T-cell (primary cell): ENCODE measurements at regions not wholly inside any gene's neighbourhood (a gene's known extent, or its start where the extent isn't known, plus 50 kb on each side); places are given as distances from the start of the nearest gene placed in this dataset.

Experiments
- ATAC-seq, 4 experiments: fragments of 200-7000 bp in 3 of 4; fragments of 150-1000 bp in 1 of 4; cut with Tn5 transposase; replicated peaks in 1 of 4; 1 replicate in 3 of 4; 2 replicates in 1 of 4; pipeline ENCODE4 v1.10.0; 2021; ENCODE audit warnings: moderate library complexity in 3 of 4, mild to moderate bottlenecking in 2 of 4, moderate number of reproducible peaks in 1 of 4
- CTCF ChIA-PET, 2 donors: fragments of 300-600 bp; sonication (Branson Sonifier 250); formaldehyde crosslinking; loops; one replicate each; lab custom pipeline; 2022; ENCODE audit warnings: antibody characterized with exemption in 2 of 2; lab: Charles Lee
- POLR2A ChIA-PET, 2 donors: fragments of 300-600 bp; sonication (Branson Sonifier 250); formaldehyde crosslinking; loops; one replicate each; lab custom pipeline; 2022; ENCODE audit warnings: antibody characterized with exemption in 2 of 2; lab: Charles Lee
- DNase-seq, 35 experiments: peaks; one replicate each; pipeline versions ENCODE4 v3.0.0 to v3.0.0-alpha.2; 2013 to 2023
- H3K27ac ChIP-seq: one replicate; pipeline ENCODE4 v1.5.1; 2013; ENCODE audit warnings: low read length
- H3K27me3 ChIP-seq, 2 experiments: replicated peaks in 1 of 2; 1 replicate in 1 of 2; 2 replicates in 1 of 2; pipeline versions ENCODE4 v1.6.1 to v1.7.0; 2013; ENCODE audit warnings: low read length in 1 of 2, mixed read lengths in 1 of 2; ENCODE audit not compliant: control insufficient read depth in 2 of 2, insufficient read depth in 2 of 2; ENCODE audit errors: extremely low read depth in 1 of 2
- H3K36me3 ChIP-seq, 2 donors: 1 replicate in 1 of 2; 2 replicates in 1 of 2; pipeline versions ENCODE4 v1.6.1 to v1.7.0; 2013; ENCODE audit warnings: low read length in 1 of 2; ENCODE audit not compliant: control insufficient read depth in 2 of 2, insufficient read depth in 1 of 2; ENCODE audit errors: extremely low read depth in 1 of 2
- H3K4me1 ChIP-seq, 2 experiments: 1 replicate in 1 of 2; 2 replicates in 1 of 2; pipeline versions ENCODE4 v1.6.1 to v1.7.0; 2013; ENCODE audit warnings: low read length in 2 of 2, mixed read lengths in 1 of 2; ENCODE audit not compliant: insufficient read depth in 2 of 2, control insufficient read depth in 1 of 2; ENCODE audit errors: extremely low read depth in 1 of 2
- H3K4me3 ChIP-seq, 2 donors: 1 replicate in 1 of 2; 2 replicates in 1 of 2; pipeline versions ENCODE4 v1.5.1 to v1.7.0; 2013; ENCODE audit warnings: mild to moderate bottlenecking in 2 of 2, low read length in 1 of 2, moderate library complexity in 1 of 2; ENCODE audit not compliant: control insufficient read depth in 1 of 2; ENCODE audit errors: extremely low read depth in 1 of 2
- H3K9me3 ChIP-seq: 2 replicates; pipeline ENCODE4 v1.7.0; 2013
- H3K27ac Mint-ChIP-seq, 2 donors: one replicate each; pipeline ENCODE4 v1.8.0; 2020 to 2021; ENCODE audit warnings: mild to moderate bottlenecking in 2 of 2, mixed read lengths in 2 of 2
- H3K27me3 Mint-ChIP-seq, 2 donors: one replicate each; pipeline ENCODE4 v1.8.0; 2021 to 2022; ENCODE audit warnings: mixed read lengths in 2 of 2
- H3K36me3 Mint-ChIP-seq: one replicate; pipeline ENCODE4 v1.8.0; 2021; ENCODE audit warnings: mixed read lengths
- H3K4me1 Mint-ChIP-seq, 3 donors: one replicate each; pipeline ENCODE4 v1.8.0; 2020 to 2022; ENCODE audit warnings: mixed read lengths in 3 of 3, mild to moderate bottlenecking in 1 of 3
- H3K4me3 Mint-ChIP-seq, 3 donors: one replicate each; pipeline ENCODE4 v1.8.0; 2020 to 2022; ENCODE audit warnings: mild to moderate bottlenecking in 3 of 3, mixed read lengths in 3 of 3, moderate library complexity in 3 of 3
- H3K9me3 Mint-ChIP-seq, 3 donors: one replicate each; pipeline ENCODE4 v1.8.0; 2020 to 2022; ENCODE audit warnings: mixed read lengths in 3 of 3
- WGBS: methylation state at CpG from one replicate; pipeline ENCODE4 v1.1.5; 2013; ENCODE audit warnings: missing lambda C conversion rate; ENCODE audit not compliant: insufficient coverage; 5-methylcytosine and 5-hydroxymethylcytosine counted together

DNA sequence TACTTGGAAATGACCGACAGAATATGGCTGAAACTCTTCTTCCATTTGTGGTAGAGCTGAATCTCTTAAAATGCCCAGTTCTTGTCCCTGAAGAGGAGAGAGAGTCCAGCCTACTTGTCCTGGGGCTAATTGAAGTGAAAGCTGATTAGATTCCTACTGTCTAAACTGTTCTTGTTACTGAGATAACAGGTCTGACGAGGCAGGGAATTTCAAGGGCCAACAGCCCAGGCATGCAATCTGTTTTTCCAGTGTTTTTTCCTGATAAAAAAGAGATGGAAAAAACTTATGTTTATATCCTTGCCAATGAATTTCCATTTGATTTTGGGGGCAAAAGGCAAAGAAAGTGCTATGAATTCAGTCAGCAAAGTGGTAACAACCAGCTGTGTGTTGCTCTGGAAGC lies 195.5 kb downstream of the ETS1 start:
- Mint-ChIP-seq H3K27ac (no peak overlapping the region), H3K9me3 (no peaks in the 10 kb centered on the region), H3K4me1 (peaks cover 19 to 29% (median 23%) of the 10 kb centered on the region in 3 donors), H3K27me3 (no peaks in the 10 kb centered on the region), H3K36me3 (no peaks in the 10 kb centered on the region), H3K4me3 (no peak overlapping the region)
- H3K27ac ChIP-seq: no peak overlapping the region
- H3K36me3 ChIP-seq: no peaks in the 10 kb centered on the region
- no peak overlapping the region for H3K4me3 ChIP-seq
- ChIA-PET POLR2A (no interaction called here), CTCF (interaction anchor here in 1 of 2 donors (0.5 kb wide), 1 partner anchor 514 kb away, joined by 3 read pairs; no protein-coding TSS in a partner anchor)
- H3K4me1 ChIP-seq: peaks cover 0 to 7% of the 10 kb centered on the region in 2 experiments
- no peak for DNase-seq
- no peaks in the 10 kb centered on the region for H3K9me3 ChIP-seq
- H3K27me3 ChIP-seq: no peaks in the 10 kb centered on the region
- WGBS: 100% methylated on average over 1 of the region's 2 CpGs
- no peak for ATAC-seq

GRCh38 chr11:128390246-128390645 lies 197.1 kb downstream of the ETS1 start:
- no peaks in the 10 kb centered on the region for H3K36me3 ChIP-seq
- ChIA-PET POLR2A (no interaction called here), CTCF (no interaction called here)
- H3K27ac Mint-ChIP-seq: no peak overlapping the region
- H3K27me3 Mint-ChIP-seq: no peaks in the 10 kb centered on the region
- H3K27me3 ChIP-seq: no peaks in the 10 kb centered on the region
- H3K36me3 Mint-ChIP-seq: no peaks in the 10 kb centered on the region
- DNase-seq (no peak), ATAC-seq (no peak)
- H3K27ac ChIP-seq: no peak overlapping the region
- H3K4me1 ChIP-seq: peaks cover 0 to 9% of the 10 kb centered on the region in 2 experiments
- peaks cover 28 to 39% (median 28%) of the 10 kb centered on the region in 3 donors for H3K4me1 Mint-ChIP-seq
- H3K9me3 Mint-ChIP-seq: no peaks in the 10 kb centered on the region
- no peak overlapping the region for H3K4me3 ChIP-seq
- no peak overlapping the region for H3K4me3 Mint-ChIP-seq
- no peaks in the 10 kb centered on the region for H3K9me3 ChIP-seq
- WGBS: no CpG with 5 or more reads among the region's 1 CpG

GRCh38 chr11:128389461-128389976 lies 197.8 kb downstream of the ETS1 start:
- H3K4me3 Mint-ChIP-seq: no peak overlapping the region

GRCh38 chr11:128388206-128388815 lies 199.0 kb downstream of the ETS1 start:
- H3K4me1 ChIP-seq: peaks cover 0 to 9% of the 10 kb centered on the region in 2 experiments
- no peak overlapping the region for H3K27ac Mint-ChIP-seq
- DNase-seq (no peak), ATAC-seq (no peak)
- H3K27ac ChIP-seq: no peak overlapping the region
- H3K36me3 Mint-ChIP-seq: no peaks in the 10 kb centered on the region
- H3K27me3 Mint-ChIP-seq: no peaks in the 10 kb centered on the region
- no peaks in the 10 kb centered on the region for H3K36me3 ChIP-seq
- H3K9me3 Mint-ChIP-seq: no peaks in the 10 kb centered on the region
- H3K27me3 ChIP-seq: no peaks in the 10 kb centered on the region
- ChIA-PET POLR2A (no interaction called here), CTCF (no interaction called here)
- no peak overlapping the region for H3K4me3 ChIP-seq
- 92% methylated on average over 4 of the region's 5 CpGs for WGBS
- H3K9me3 ChIP-seq: no peaks in the 10 kb centered on the region
- H3K4me3 Mint-ChIP-seq: no peak overlapping the region
- peaks cover 26 to 39% (median 27%) of the 10 kb centered on the region in 3 donors for H3K4me1 Mint-ChIP-seq

More at GRCh38 chr11:128389461-128389976, 197.8 kb downstream of the ETS1 start:
- Histone ChIP-seq H3K27ac (no peak overlapping the region), H3K27me3 (no peaks in the 10 kb centered on the region), H3K9me3 (no peaks in the 10 kb centered on the region), H3K4me3 (no peak overlapping the region), H3K4me1 (peaks cover 0 to 9% of the 10 kb centered on the region in 2 experiments), H3K36me3 (no peaks in the 10 kb centered on the region)
- H3K4me1 Mint-ChIP-seq: peaks cover 28 to 39% (median 28%) of the 10 kb centered on the region in 3 donors
- peak overlapping the region in 1 of 2 donors; percentile 17 for H3K27ac Mint-ChIP-seq
- POLR2A ChIA-PET: no interaction called here
- ATAC-seq: no peak
- CTCF ChIA-PET: no interaction called here
- H3K36me3 Mint-ChIP-seq: no peaks in the 10 kb centered on the region
- WGBS: 98% methylated on average over 7 of the region's 7 CpGs
- no peaks in the 10 kb centered on the region for H3K27me3 Mint-ChIP-seq
- no peak for DNase-seq
- H3K9me3 Mint-ChIP-seq: no peaks in the 10 kb centered on the region

- no peaks in the 10 kb centered on the region for H3K27me3 Mint-ChIP-seq
- H3K4me1 ChIP-seq: peaks cover 8 to 19% of the 10 kb centered on the region in 2 experiments
- no peaks in the 10 kb centered on the region for H3K36me3 ChIP-seq
- DNase-seq: peak in 11 of 35 experiments; percentile 1 to 48 (median 13)
- WGBS: 100% methylated on average over 1 of the region's 3 CpGs
- H3K4me3 Mint-ChIP-seq: no peak overlapping the region
- H3K9me3 Mint-ChIP-seq: peaks cover 2 to 16% (median 10%) of the 10 kb centered on the region in 3 donors
- ATAC-seq: peak; percentile 89 to 97 (median 92)
- H3K4me1 Mint-ChIP-seq: peaks cover 37 to 51% (median 38%) of the 10 kb centered on the region in 3 donors
- H3K27ac Mint-ChIP-seq: peak overlapping the region; percentile 74 to 83
- no peak overlapping the region for H3K4me3 ChIP-seq
- no peaks in the 10 kb centered on the region for H3K9me3 ChIP-seq
- CTCF ChIA-PET: no interaction called here
- POLR2A ChIA-PET: interaction anchor here in 1 of 2 donors (0.6 kb wide), 2 partner anchors 140 to 1623 kb away, joined by 3 to 7 read pairs; partner anchors contain the start of gene PRDM10
- no peak overlapping the region for H3K27ac ChIP-seq
- H3K27me3 ChIP-seq: no peaks in the 10 kb centered on the region
- H3K36me3 Mint-ChIP-seq: peaks cover 6% of the 10 kb centered on the region
Measured at GRCh38 chr11:128379587-128380580, 207.5 kb downstream of the ETS1 start.

- Mint-ChIP-seq H3K27me3 (no peaks in the 10 kb centered on the region), H3K36me3 (no peaks in the 10 kb centered on the region), H3K4me3 (no peak overlapping the region), H3K4me1 (peaks cover 39 to 49% (median 42%) of the 10 kb centered on the region in 3 donors), H3K9me3 (peaks cover 0 to 4% (median 2%) of the 10 kb centered on the region in 3 donors), H3K27ac (peak overlapping the region; percentile 54 to 67)
- no peaks in the 10 kb centered on the region for H3K9me3 ChIP-seq
- H3K36me3 ChIP-seq: no peaks in the 10 kb centered on the region
- DNase-seq (peak in 1 of 35 experiments; percentile 20), ATAC-seq (peak in 2 of 4 experiments; percentile 22 to 61)
- ChIA-PET CTCF (no interaction called here), POLR2A (interaction anchor here (0.5 to 1.4 kb wide), 3 partner anchors 13 to 63 kb away, joined by 3 read pairs; no protein-coding TSS in a partner anchor)
- H3K27ac ChIP-seq: no peak overlapping the region
- no peaks in the 10 kb centered on the region for H3K27me3 ChIP-seq
- WGBS: 0% methylated on average over 1 of the region's 1 CpG
- no peak overlapping the region for H3K4me3 ChIP-seq
- peaks cover 8 to 19% of the 10 kb centered on the region in 2 experiments for H3K4me1 ChIP-seq
Measured at GRCh38 chr11:128375961-128376360, 211.4 kb downstream of the ETS1 start.
